ENCODE measurements at regions not wholly inside any gene's neighbourhood (a gene's known extent, or its start where the extent isn't known, plus 50 kb on each side); places are given as distances from the start of the nearest gene placed in this dataset.
"Not testable (repeated sequence)": the region's sequence is repeated elsewhere in the genome, so short reads cannot be mapped to it uniquely, and the experiment has no call there.

GRCh38 chr9:21605489-21605931 lies 123.4 kb upstream of the IFNE start:
- DNase-seq: no peak

- DNase-seq: no peak
Observed at GRCh38 chr9:21607576-21607975, 125.5 kb upstream of the IFNE start.

GRCh38 chr9:21608200-21608599 lies 126.1 kb upstream of the IFNE start:
- no peak for DNase-seq

GRCh38 chr9:21609506-21609905 lies 127.4 kb upstream of the IFNE start:
- no peak for DNase-seq

- DNase-seq: no peak
Observed at GRCh38 chr9:21611891-21612290, 129.8 kb upstream of the IFNE start.

- DNase-seq: no peak
Observed at GRCh38 chr9:21615018-21615417, 132.9 kb upstream of the IFNE start.

GRCh38 chr9:21615446-21615845 lies 133.3 kb upstream of the IFNE start:
- no peak for DNase-seq

- DNase-seq: no peak
Observed at GRCh38 chr9:21616082-21616778, 134.1 kb upstream of the IFNE start.

- no peak for DNase-seq
Observed at GRCh38 chr9:21624675-21625644, 142.8 kb upstream of the IFNE start.

- DNase-seq: no peak
Observed at GRCh38 chr9:21626493-21626892, 144.4 kb upstream of the IFNE start.

GRCh38 chr9:21628954-21629353 lies 146.8 kb upstream of the IFNE start:
- DNase-seq: not testable (repeated sequence)

GRCh38 chr9:21634951-21635350 lies 152.8 kb upstream of the IFNE start:
- no peak for DNase-seq

GRCh38 chr9:21638104-21638503 lies 156.0 kb upstream of the IFNE start:
- no peak for DNase-seq

- no peak for DNase-seq
Observed at GRCh38 chr9:21653091-21653490, 149.3 kb upstream of the MTAP start.

- no peak for DNase-seq
Observed at GRCh38 chr9:21653589-21653988, 148.8 kb upstream of the MTAP start.

GRCh38 chr9:21656776-21657674 lies 145.4 kb upstream of the MTAP start:
- DNase-seq: no peak

- DNase-seq: no peak
Observed at GRCh38 chr9:21657966-21658667, 144.3 kb upstream of the MTAP start.

- no peak for DNase-seq
Observed at GRCh38 chr9:21660976-21661375, 141.5 kb upstream of the MTAP start.

GRCh38 chr9:21661626-21662025 lies 140.8 kb upstream of the MTAP start:
- DNase-seq: no peak

- DNase-seq: no peak
Observed at GRCh38 chr9:21668516-21668915, 133.9 kb upstream of the MTAP start.

- DNase-seq: no peak
Observed at GRCh38 chr9:21669701-21670100, 132.7 kb upstream of the MTAP start.

- DNase-seq: no peak
Observed at GRCh38 chr9:21670374-21670773, 132.1 kb upstream of the MTAP start.
